ENCODE measurements at regions not wholly inside any gene's neighbourhood (a gene's known extent, or its start where the extent isn't known, plus 50 kb on each side); places are given as distances from the start of the nearest gene placed in this dataset.

DNA sequence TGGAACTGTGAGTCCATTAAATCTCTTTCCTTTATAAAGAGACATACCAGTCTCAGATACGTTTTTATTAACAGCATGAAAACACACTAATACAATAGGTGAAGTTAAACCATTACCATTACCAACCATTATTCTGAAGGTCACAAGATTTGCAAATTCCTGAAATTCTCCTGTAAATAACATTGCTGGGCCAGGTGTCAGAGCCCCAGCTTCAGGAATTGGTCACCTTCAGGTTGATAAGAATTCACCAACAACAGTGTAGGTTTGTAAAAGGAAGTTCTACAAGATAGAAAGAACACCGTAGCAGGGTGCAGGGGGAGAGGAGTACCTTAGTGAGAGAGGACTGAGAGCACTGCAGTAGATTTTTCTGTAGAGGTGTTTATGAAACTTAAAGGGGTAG lies 644.3 kb downstream of the CDY2B start:
- H4K20me1 ChIP-seq (ENCODE audit: insufficient read depth) = no peaks in the 10 kb centered on the region
- intact Hi-C loops (cut with micrococcal nuclease) = no loop called here
- no peaks in the 10 kb centered on the region for H3K36me3 ChIP-seq (ENCODE audit: control insufficient read depth in 1 of 2, insufficient read depth in 2 of 2, low read length in 2 of 2)
- H3K4me1 ChIP-seq (ENCODE audit: control insufficient read depth in 1 of 2, insufficient read depth in 2 of 2, low read length in 2 of 2) = no peaks in the 10 kb centered on the region
- ATAC-seq = no peak
- no peaks in the 10 kb centered on the region for H3K79me2 ChIP-seq (ENCODE audit: insufficient read depth, low read length)
- ChIA-PET RAD21 (ENCODE audit: low non-redundant PET in 1 of 2, low total read pairs in 2 of 2, uncharacterized antibody in 2 of 2, unreplicated experiment in 2 of 2) (no interaction called here), POLR2A (no interaction called here), CTCF (no interaction called here)
- H3K4me2 ChIP-seq (ENCODE audit: low read length) = no peak overlapping the region
- DNase-seq (ENCODE audit: low read depth, low spot score) = no peak
- TF ChIP-seq FOSL1 (IDR thresholded peaks at IDR 0.05; ENCODE audit: low read depth) (no peak), EGR1 (IDR thresholded peaks at IDR 0.05; ENCODE audit: low read depth) (no peak), CBX3 (IDR thresholded peaks at IDR 0.05; ENCODE audit: low read depth) (no peak)
- H3K27me3 ChIP-seq (ENCODE audit: insufficient read depth, low read length) = no peaks in the 10 kb centered on the region
- no TSS peak for BruUV-seq (replicated peaks)
- no peaks in the 10 kb centered on the region for H3K9me3 ChIP-seq (ENCODE audit: control insufficient read depth in 1 of 2, insufficient read depth in 1 of 2, low read depth in 1 of 2, low read length in 2 of 2)
- no peak overlapping the region for H3K4me3 ChIP-seq (replicated peaks in 1 of 2; ENCODE audit: low read depth in 1 of 2, low read length in 2 of 2)
- H2AFZ ChIP-seq (ENCODE audit: low read depth, low read length, poor library complexity, severe bottlenecking) = no peak overlapping the region
- no peak overlapping the region for H3K9ac ChIP-seq (ENCODE audit: low read length)
- no peak overlapping the region for H3K27ac ChIP-seq (ENCODE audit: low read depth, low read length)
- no peaks in the 10 kb centered on the region for H3K9me2 ChIP-seq (ENCODE audit: insufficient read depth)

DNA sequence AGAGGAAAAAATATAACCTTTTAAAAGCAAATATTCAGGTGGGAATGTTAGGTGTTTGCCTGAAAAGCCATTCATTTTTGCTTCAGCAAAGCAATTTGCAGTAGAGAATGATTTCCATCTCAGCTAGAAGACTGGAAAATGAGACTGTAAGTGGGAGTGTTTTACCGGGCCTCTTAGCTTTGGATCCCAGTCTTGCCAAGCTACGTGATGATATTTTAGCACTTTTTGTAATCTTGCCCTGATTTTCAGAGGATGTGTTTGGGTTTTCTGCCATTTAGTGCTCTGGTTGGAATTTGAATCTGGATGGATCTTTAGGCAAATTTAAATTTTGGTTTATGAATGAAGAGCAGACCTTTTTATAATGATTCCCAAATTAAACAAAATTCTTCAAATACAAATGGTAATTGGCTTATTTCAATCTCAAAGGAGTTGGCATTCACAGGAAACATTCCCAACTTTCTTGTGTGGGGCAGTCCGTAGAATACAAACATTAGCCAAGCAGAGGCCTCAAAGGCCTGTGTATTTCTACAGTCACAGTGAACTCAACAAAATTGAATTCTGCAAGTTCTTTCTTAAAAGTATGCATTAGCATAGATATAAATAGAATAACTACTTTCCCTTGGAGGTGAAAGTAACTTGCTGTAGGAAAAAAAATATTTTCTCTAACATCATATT lies 646.4 kb downstream of the CDY2B start:
- ChIA-PET CTCF (no interaction called here), POLR2A (no interaction called here), RAD21 (ENCODE audit: low non-redundant PET in 1 of 2, low total read pairs in 2 of 2, uncharacterized antibody in 2 of 2, unreplicated experiment in 2 of 2) (no interaction called here)
- no peak overlapping the region for H2AFZ ChIP-seq (ENCODE audit: low read depth, low read length, poor library complexity, severe bottlenecking)
- H3K4me1 ChIP-seq (ENCODE audit: control insufficient read depth in 1 of 2, insufficient read depth in 2 of 2, low read length in 2 of 2) = no peaks in the 10 kb centered on the region
- H3K9ac ChIP-seq (ENCODE audit: low read length) = no peak overlapping the region
- ATAC-seq = no peak
- no peak overlapping the region for H3K4me3 ChIP-seq (replicated peaks in 1 of 2; ENCODE audit: low read depth in 1 of 2, low read length in 2 of 2)
- TF ChIP-seq, protein P1, sequence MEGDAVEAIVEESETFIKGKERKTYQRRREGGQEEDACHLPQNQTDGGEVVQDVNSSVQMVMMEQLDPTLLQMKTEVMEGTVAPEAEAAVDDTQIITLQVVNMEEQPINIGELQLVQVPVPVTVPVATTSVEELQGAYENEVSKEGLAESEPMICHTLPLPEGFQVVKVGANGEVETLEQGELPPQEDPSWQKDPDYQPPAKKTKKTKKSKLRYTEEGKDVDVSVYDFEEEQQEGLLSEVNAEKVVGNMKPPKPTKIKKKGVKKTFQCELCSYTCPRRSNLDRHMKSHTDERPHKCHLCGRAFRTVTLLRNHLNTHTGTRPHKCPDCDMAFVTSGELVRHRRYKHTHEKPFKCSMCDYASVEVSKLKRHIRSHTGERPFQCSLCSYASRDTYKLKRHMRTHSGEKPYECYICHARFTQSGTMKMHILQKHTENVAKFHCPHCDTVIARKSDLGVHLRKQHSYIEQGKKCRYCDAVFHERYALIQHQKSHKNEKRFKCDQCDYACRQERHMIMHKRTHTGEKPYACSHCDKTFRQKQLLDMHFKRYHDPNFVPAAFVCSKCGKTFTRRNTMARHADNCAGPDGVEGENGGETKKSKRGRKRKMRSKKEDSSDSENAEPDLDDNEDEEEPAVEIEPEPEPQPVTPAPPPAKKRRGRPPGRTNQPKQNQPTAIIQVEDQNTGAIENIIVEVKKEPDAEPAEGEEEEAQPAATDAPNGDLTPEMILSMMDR (IDR thresholded peaks at IDR 0.05 in 2 of 3, conservative IDR thresholded peaks at IDR 0.05 in 1 of 3; ENCODE audit: borderline replicate concordance in 1 of 3, insufficient read depth in 1 of 3, low read depth in 2 of 3, low read length in 2 of 3) = no peak
- TF ChIP-seq SIN3A (IDR thresholded peaks at IDR 0.05; ENCODE audit: low read depth) (no peak), ZNF274 (IDR thresholded peaks at IDR 0.05; ENCODE audit: low read depth, low read length) (no peak), SP1 (IDR thresholded peaks at IDR 0.05; ENCODE audit: low read depth) (no peak), ZFX (IDR thresholded peaks at IDR 0.05) (no peak), CEBPB (IDR thresholded peaks at IDR 0.05; ENCODE audit: low read depth) (no peak)
- TF ChIP-seq, protein P2, sequence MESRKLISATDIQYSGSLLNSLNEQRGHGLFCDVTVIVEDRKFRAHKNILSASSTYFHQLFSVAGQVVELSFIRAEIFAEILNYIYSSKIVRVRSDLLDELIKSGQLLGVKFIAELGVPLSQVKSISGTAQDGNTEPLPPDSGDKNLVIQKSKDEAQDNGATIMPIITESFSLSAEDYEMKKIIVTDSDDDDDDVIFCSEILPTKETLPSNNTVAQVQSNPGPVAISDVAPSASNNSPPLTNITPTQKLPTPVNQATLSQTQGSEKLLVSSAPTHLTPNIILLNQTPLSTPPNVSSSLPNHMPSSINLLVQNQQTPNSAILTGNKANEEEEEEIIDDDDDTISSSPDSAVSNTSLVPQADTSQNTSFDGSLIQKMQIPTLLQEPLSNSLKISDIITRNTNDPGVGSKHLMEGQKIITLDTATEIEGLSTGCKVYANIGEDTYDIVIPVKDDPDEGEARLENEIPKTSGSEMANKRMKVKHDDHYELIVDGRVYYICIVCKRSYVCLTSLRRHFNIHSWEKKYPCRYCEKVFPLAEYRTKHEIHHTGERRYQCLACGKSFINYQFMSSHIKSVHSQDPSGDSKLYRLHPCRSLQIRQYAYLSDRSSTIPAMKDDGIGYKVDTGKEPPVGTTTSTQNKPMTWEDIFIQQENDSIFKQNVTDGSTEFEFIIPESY (IDR thresholded peaks at IDR 0.05; ENCODE audit: extremely low read depth, insufficient replicate concordance, low read length) = no peak
- TF ChIP-seq, protein P3, sequence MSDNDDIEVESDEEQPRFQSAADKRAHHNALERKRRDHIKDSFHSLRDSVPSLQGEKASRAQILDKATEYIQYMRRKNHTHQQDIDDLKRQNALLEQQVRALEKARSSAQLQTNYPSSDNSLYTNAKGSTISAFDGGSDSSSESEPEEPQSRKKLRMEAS (IDR thresholded peaks at IDR 0.05) = no peak
- BruUV-seq (replicated peaks) = no TSS peak
- H3K36me3 ChIP-seq (ENCODE audit: control insufficient read depth in 1 of 2, insufficient read depth in 2 of 2, low read length in 2 of 2) = no peaks in the 10 kb centered on the region
- H3K9me3 ChIP-seq (ENCODE audit: control insufficient read depth in 1 of 2, insufficient read depth in 1 of 2, low read depth in 1 of 2, low read length in 2 of 2) = no peaks in the 10 kb centered on the region
- H3K9me2 ChIP-seq (ENCODE audit: insufficient read depth) = no peaks in the 10 kb centered on the region
- intact Hi-C loops (cut with micrococcal nuclease) = no loop called here
- H3K27ac ChIP-seq (ENCODE audit: low read depth, low read length) = no peak overlapping the region
- DNase-seq (ENCODE audit: low read depth, low spot score) = no peak
- H4K20me1 ChIP-seq (ENCODE audit: insufficient read depth) = no peaks in the 10 kb centered on the region
- H3K79me2 ChIP-seq (ENCODE audit: insufficient read depth, low read length) = no peaks in the 10 kb centered on the region
- no peak overlapping the region for H3K4me2 ChIP-seq (ENCODE audit: low read length)
- H3K27me3 ChIP-seq (ENCODE audit: insufficient read depth, low read length) = no peaks in the 10 kb centered on the region
